GM19467 (cell line): ENCODE measurements at regions not wholly inside any gene's neighbourhood (a gene's known extent, or its start where the extent isn't known, plus 50 kb on each side); places are given as distances from the start of the nearest gene placed in this dataset.
A peak's percentile ranks its signal among the peaks of the same experiment; 100 is the strongest.
"Not testable (repeated sequence)": the region's sequence is repeated elsewhere in the genome, so short reads cannot be mapped to it uniquely, and the experiment has no call there.

Source experiments
- ATAC-seq: cut with Tn5 transposase; IDR thresholded peaks from one replicate; pipeline ENCODE4 v1.9.1; 2021; ENCODE audit warnings: mild to moderate bottlenecking, moderate library complexity; ENCODE audit not compliant: unreplicated experiment

- no peak for ATAC-seq
Observed at GRCh38 chr5:126677121-126677520, 76.4 kb downstream of the PHAX start.

DNA sequence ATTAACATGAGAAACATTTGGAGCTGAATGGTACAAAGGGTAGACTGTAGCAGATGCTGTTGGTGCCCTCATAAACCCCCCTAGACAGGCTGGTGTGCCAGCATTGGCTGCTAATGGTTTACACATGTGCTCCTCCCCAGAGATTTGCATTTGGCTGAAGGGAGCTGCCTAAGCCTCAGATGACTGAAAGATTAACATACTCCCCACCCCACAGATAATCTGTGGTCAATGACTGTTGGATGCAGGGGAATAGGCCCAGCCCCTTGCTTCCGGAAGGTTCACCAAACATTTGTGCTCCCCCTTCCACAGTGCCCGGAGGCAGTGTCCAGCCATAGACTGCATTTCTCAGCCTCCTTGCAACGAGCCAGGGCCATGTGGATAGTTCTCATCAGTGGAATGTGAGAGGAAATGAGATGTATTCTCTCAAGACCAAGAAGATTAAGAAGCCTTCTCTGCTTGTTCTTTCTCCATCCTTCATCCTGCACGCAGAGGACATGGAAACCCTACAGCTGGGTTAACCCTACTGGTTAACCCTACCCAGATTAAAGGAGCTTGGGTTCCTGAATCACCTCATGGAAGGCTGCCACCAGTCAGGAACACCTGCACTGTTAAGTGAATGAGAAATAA lies 79.6 kb downstream of the PHAX start:
- no peak for ATAC-seq

- ATAC-seq: not testable (repeated sequence)
Observed at GRCh38 chr5:126681314-126681713, 80.6 kb downstream of the PHAX start.

DNA sequence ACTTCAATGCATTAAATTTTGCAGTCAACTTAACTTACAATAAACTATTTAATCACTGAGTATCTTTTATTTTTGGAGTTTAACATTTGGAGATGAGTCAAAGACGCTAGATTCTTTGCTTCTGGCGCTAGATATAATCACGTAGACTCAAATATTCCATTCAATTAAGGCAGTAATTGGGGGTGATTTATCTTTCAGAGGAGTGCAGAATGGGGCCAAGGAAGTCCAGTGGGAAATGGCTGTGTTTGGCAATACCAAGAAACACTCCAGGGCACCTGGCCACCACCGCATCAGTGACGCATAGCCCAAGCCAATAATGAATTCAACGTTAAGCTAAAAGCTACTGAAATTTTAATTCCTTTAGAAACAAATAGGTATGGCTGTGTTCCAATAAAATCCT lies 81.2 kb downstream of the PHAX start:
- no peak for ATAC-seq

DNA sequence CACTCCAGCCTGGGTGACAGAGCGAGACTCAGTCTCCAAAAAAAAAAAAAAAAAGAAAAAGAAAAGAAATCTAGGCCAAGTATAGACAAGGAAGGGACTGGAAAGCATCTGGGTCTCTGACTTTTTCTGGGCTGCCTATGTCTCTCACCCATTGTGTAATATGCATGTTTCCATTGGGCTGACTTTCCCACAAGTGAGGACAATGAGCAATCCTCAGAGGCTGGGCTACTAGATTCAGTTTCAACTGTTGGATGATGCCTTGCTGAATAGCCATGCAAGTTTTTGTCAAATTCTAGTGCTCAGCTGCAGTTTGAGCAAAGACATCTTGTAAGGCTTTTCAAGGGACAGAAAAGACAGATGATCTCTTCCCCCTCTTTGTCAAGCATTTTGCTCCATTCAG lies 82.1 kb downstream of the PHAX start:
- no peak for ATAC-seq

DNA sequence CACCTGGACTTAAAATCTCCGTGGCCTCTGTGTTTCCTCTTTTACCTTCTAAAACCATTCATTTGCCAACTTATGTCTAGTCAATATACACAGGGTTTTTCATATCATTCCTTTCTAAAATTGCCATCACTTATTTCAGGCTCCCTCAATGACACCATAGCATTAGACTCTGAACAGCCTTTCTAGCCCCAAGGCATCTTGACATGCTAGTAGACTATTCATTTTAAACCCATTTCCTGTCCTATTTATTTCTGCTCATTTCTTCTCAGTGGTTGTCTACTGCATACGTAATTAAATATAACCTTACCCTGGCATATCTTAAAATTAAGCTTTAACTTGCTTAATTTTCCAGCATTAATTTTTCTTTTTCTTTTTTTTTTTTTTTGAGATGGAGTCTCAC lies 83.2 kb downstream of the PHAX start:
- ATAC-seq: no peak

DNA sequence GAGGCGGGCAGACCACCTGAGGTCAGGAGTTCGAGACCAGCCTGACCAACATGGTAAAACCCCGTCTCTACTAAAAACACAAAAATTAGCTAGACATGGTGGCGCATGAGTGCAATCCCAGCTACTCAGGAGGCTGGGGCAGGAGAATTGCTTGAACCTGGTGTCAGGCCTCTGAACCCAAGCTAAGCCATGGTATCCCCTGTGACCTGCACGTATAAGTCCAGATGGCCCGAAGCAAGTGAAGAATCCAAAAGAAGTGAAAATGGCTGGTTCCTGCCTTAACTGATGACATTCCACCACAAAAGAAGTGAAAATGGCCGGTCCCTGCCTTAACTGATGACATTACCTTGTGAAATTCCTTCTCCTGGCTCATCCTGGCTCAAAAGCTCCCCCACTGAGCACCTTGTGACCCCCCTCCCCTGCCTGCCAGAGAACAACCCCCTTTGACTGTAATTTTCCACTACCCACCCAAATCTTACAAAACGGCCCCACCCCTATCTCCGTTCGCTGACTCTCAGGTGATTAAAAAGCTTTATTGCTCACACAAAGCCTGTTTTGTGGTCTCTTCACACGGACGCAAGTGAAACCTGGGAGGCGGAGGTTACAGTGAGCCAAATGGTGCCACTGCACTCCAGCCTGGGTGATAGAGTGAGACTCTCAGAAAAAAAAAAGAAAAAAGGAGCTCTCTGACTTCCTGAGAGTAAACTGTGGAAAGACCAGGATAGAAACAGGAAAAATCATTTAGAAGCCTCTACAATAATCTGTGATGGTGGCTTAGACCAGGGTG lies 84.1 kb downstream of the PHAX start:
- ATAC-seq: not testable (repeated sequence)

DNA sequence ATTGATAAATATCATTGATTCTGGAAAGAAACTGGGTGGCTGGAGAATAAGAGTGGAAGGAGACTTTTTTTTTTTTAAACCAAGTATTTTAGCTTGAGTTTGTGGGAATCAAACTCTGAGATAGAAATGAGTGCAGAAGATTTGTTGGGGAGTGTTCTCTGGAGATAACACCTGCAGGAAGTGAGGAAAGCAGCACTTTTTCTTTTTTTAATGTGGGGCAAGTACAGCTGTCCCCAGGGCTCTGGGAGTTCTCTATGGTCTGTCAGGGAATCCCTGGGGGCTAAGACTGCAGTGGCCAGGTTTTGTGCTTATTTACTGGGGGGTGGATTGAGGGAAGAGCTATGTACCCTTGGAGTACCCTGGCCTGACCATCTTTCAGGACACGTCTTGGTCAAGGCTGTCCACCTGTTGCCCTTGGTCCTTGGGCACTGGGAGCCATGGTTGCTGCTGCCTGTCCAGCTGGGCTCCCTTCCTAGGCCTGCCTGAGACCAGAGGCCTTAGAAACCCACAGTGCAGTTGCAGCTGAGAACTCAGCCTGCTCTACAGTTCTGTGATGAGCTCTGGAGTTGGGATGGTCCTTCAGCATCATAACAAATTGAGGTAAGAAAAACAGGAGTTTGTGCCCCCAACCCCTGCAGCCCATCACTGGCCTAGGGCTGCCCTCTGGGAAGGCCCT lies 85.8 kb downstream of the PHAX start:
- peak; percentile 56 for ATAC-seq

DNA sequence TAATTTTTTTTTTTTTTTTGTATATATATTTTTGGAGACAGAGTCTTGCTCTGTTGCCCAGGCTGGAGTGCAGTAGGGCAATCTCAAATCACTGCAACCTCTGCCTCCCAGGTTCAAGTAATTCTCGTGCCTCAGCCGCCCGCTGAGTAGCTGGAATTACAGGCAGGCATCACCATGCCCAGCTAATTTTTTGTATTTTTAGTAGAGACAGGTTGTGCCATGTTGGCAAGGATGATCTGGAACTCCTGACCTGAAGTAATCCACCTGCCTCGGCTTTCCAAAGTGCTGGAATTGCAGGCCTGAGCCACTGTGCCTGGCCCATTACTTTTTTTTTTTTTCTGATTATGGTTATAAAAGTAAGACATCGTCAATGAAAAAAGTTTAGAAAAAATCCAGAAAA lies 84.0 kb upstream of the LMNB1 start:
- ATAC-seq: no peak

GRCh38 chr5:126693806-126694205 lies 83.1 kb upstream of the LMNB1 start:
- ATAC-seq: no peak

DNA sequence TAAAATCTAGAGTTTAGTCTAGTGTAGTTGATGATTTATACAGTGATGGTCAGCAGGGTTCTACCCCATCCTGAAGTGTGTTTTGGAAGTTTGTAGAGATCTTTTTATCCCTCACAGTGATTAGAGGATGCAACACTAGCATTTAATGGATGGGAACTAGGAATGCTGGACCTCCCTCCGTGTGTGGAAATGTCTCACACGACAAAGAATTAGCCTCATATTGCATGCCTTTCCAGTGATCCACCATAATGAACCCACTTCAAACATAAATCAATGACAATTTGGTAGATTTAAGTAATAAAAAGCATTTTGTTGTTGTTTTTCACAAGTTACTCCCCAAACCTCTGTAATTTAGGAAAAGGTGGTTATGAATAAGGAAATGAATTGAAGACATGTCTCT lies 82.5 kb upstream of the LMNB1 start:
- ATAC-seq: no peak

GRCh38 chr5:126695091-126695490 lies 81.8 kb upstream of the LMNB1 start:
- no peak for ATAC-seq

- no peak for ATAC-seq
Observed at GRCh38 chr5:126707080-126707479, 69.9 kb upstream of the LMNB1 start.

- ATAC-seq: no peak
Observed at GRCh38 chr5:126715765-126716164, 61.2 kb upstream of the LMNB1 start.

- no peak for ATAC-seq
Observed at GRCh38 chr5:126716861-126717260, 60.1 kb upstream of the LMNB1 start.

- no peak for ATAC-seq
Observed at GRCh38 chr5:126718236-126718868, 58.6 kb upstream of the LMNB1 start.

- no peak for ATAC-seq
Observed at GRCh38 chr5:126720369-126720768, 56.6 kb upstream of the LMNB1 start.

GRCh38 chr5:126723643-126724042 lies 53.3 kb upstream of the LMNB1 start:
- no peak for ATAC-seq
